GM12878 (cell line): ENCODE measurements at regions not wholly inside any gene's neighbourhood (a gene's known extent, or its start where the extent isn't known, plus 50 kb on each side); places are given as distances from the start of the nearest gene placed in this dataset.

Experiments used
- CBX3 ChIP-seq: fragments of 200-600 bp; sonication (generic); IDR thresholded peaks from 2 replicates; pipeline ENCODE4 v1.6.1; 2016; ENCODE audit warnings: low read depth, borderline replicate concordance
- FOS ChIP-seq: IDR thresholded peaks from 3 replicates; pipeline ENCODE4 v1.6.1; 2011; ENCODE audit warnings: borderline replicate concordance; ENCODE audit not compliant: insufficient read length; ENCODE audit errors: extremely low read depth
- FOXK2 ChIP-seq: fragments of 450-650 bp; IDR thresholded peaks from 2 replicates; pipeline ENCODE4 v1.6.1; 2017; ENCODE audit warnings: mild to moderate bottlenecking, moderate library complexity
- NR2C2 ChIP-seq: IDR thresholded peaks from 2 replicates; pipeline ENCODE4 v1.6.1; 2011; ENCODE audit warnings: borderline replicate concordance, low read depth; ENCODE audit not compliant: control insufficient read depth, insufficient read length
- POLR2A ChIP-seq: IDR thresholded peaks from 2 replicates; pipeline ENCODE4 v1.6.1; 2011; ENCODE audit warnings: low read depth, mild to moderate bottlenecking, low read length
- RELA ChIP-seq: fragments of 450-650 bp; IDR thresholded peaks from 2 replicates; pipeline ENCODE4 v1.8.0; 2014; ENCODE audit warnings: borderline replicate concordance; ENCODE audit not compliant: partially characterized antibody
- REST ChIP-seq: IDR thresholded peaks from 2 replicates; pipeline ENCODE4 v1.6.1; 2012; ENCODE audit warnings: mild to moderate bottlenecking, low read depth, low read length
- SMC3 ChIP-seq: IDR thresholded peaks from 2 replicates; pipeline ENCODE4 v1.6.1; 2011; ENCODE audit warnings: low read length, improper control_type of control experiment, borderline replicate concordance
- USF2 ChIP-seq: IDR thresholded peaks from 2 replicates; pipeline ENCODE4 v1.6.1; 2011; ENCODE audit warnings: low read depth, low read length, improper control_type of control experiment, borderline replicate concordance
- TF ChIP-seq, protein P1 (sequence below), 3 experiments: IDR thresholded peaks in 2 of 3; conservative IDR thresholded peaks in 1 of 3; 2 replicates each; pipeline ENCODE4 v1.5.1; 2011; ENCODE audit warnings: low read depth in 3 of 3, low read length in 3 of 3, mild to moderate bottlenecking in 3 of 3, control low read depth in 2 of 3, moderate library complexity in 2 of 3, inconsistent platforms in 1 of 3, mixed read lengths in 1 of 3; ENCODE audit not compliant: control insufficient read depth in 2 of 3, insufficient read depth in 1 of 3; ENCODE audit errors: extremely low read depth in 1 of 3
- TF ChIP-seq, protein P2 (sequence below): IDR thresholded peaks from 2 replicates; pipeline ENCODE4 v1.6.1; 2011; ENCODE audit warnings: low read depth, mild to moderate bottlenecking, low read length, moderate library complexity, borderline replicate concordance; ENCODE audit errors: extremely low read depth
- TF ChIP-seq, protein P3 (sequence below): fragments of 150-350 bp; IDR thresholded peaks from 2 replicates; pipeline ENCODE4 v1.6.1; 2016; ENCODE audit warnings: low read depth, low read length

- TF ChIP-seq NR2C2 (no peak), SMC3 (no peak), FOS (no peak), RELA (no peak), REST (no peak), POLR2A (no peak), USF2 (no peak), FOXK2 (no peak), CBX3 (no peak)
- TF ChIP-seq, protein P1, sequence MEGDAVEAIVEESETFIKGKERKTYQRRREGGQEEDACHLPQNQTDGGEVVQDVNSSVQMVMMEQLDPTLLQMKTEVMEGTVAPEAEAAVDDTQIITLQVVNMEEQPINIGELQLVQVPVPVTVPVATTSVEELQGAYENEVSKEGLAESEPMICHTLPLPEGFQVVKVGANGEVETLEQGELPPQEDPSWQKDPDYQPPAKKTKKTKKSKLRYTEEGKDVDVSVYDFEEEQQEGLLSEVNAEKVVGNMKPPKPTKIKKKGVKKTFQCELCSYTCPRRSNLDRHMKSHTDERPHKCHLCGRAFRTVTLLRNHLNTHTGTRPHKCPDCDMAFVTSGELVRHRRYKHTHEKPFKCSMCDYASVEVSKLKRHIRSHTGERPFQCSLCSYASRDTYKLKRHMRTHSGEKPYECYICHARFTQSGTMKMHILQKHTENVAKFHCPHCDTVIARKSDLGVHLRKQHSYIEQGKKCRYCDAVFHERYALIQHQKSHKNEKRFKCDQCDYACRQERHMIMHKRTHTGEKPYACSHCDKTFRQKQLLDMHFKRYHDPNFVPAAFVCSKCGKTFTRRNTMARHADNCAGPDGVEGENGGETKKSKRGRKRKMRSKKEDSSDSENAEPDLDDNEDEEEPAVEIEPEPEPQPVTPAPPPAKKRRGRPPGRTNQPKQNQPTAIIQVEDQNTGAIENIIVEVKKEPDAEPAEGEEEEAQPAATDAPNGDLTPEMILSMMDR (IDR thresholded peaks at IDR 0.05 in 2 of 3, conservative IDR thresholded peaks at IDR 0.05 in 1 of 3; ENCODE audit: control insufficient read depth in 2 of 3, extremely low read depth in 1 of 3, insufficient read depth in 1 of 3, low read depth in 3 of 3, low read length in 3 of 3), result no peak
- TF ChIP-seq, protein P2, sequence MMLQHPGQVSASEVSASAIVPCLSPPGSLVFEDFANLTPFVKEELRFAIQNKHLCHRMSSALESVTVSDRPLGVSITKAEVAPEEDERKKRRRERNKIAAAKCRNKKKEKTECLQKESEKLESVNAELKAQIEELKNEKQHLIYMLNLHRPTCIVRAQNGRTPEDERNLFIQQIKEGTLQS, result no peak
- TF ChIP-seq, protein P3, sequence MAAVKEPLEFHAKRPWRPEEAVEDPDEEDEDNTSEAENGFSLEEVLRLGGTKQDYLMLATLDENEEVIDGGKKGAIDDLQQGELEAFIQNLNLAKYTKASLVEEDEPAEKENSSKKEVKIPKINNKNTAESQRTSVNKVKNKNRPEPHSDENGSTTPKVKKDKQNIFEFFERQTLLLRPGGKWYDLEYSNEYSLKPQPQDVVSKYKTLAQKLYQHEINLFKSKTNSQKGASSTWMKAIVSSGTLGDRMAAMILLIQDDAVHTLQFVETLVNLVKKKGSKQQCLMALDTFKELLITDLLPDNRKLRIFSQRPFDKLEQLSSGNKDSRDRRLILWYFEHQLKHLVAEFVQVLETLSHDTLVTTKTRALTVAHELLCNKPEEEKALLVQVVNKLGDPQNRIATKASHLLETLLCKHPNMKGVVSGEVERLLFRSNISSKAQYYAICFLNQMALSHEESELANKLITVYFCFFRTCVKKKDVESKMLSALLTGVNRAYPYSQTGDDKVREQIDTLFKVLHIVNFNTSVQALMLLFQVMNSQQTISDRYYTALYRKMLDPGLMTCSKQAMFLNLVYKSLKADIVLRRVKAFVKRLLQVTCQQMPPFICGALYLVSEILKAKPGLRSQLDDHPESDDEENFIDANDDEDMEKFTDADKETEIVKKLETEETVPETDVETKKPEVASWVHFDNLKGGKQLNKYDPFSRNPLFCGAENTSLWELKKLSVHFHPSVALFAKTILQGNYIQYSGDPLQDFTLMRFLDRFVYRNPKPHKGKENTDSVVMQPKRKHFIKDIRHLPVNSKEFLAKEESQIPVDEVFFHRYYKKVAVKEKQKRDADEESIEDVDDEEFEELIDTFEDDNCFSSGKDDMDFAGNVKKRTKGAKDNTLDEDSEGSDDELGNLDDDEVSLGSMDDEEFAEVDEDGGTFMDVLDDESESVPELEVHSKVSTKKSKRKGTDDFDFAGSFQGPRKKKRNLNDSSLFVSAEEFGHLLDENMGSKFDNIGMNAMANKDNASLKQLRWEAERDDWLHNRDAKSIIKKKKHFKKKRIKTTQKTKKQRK, result no peak
These were observed 935.9 kb upstream of the EPHA5 start for GRCh38 chr4:66606215-66606614.
